COLO829 (cell line): ENCODE measurements at regions not wholly inside any gene's neighbourhood (a gene's known extent, or its start where the extent isn't known, plus 50 kb on each side); places are given as distances from the start of the nearest gene placed in this dataset.
"Not testable (repeated sequence)": the region's sequence is repeated elsewhere in the genome, so short reads cannot be mapped to it uniquely, and the experiment has no call there.

Experiments
- DNase-seq: peaks from one replicate; pipeline ENCODE4 v3.0.0; 2012; ENCODE audit warnings: low spot score

- DNase-seq, result no peak
Measured at GRCh38 chr12:112616469-112617152, 174.9 kb upstream of the RPH3A start.

- DNase-seq, result no peak
Measured at GRCh38 chr12:112617153-112617505, 174.4 kb upstream of the RPH3A start.

GRCh38 chr12:112627851-112628250 lies 163.7 kb upstream of the RPH3A start:
- no peak for DNase-seq

GRCh38 chr12:112631974-112632373 lies 159.6 kb upstream of the RPH3A start:
- not testable (repeated sequence) for DNase-seq

- no peak for DNase-seq
Measured at GRCh38 chr12:112635036-112635435, 156.5 kb upstream of the RPH3A start.

- no peak for DNase-seq
Measured at GRCh38 chr12:112638420-112638819, 153.1 kb upstream of the RPH3A start.

GRCh38 chr12:112645586-112645985 lies 146.0 kb upstream of the RPH3A start:
- DNase-seq, result no peak

- DNase-seq, result no peak
Measured at GRCh38 chr12:112656141-112656540, 135.4 kb upstream of the RPH3A start.

GRCh38 chr12:112664569-112664968 lies 127.0 kb upstream of the RPH3A start:
- peak; percentile 66 for DNase-seq

- DNase-seq, result no peak
Measured at GRCh38 chr12:112665958-112666357, 125.6 kb upstream of the RPH3A start.

- DNase-seq, result no peak
Measured at GRCh38 chr12:112671564-112671963, 120.0 kb upstream of the RPH3A start.

GRCh38 chr12:112674539-112674938 lies 117.0 kb upstream of the RPH3A start:
- no peak for DNase-seq

- DNase-seq, result no peak
Measured at GRCh38 chr12:112676507-112676906, 115.0 kb upstream of the RPH3A start.

GRCh38 chr12:112677050-112677765 lies 114.3 kb upstream of the RPH3A start:
- no peak for DNase-seq

GRCh38 chr12:112680993-112681392 lies 110.6 kb upstream of the RPH3A start:
- no peak for DNase-seq

- DNase-seq, result no peak
Measured at GRCh38 chr12:112682586-112682985, 109.0 kb upstream of the RPH3A start.

GRCh38 chr12:112684742-112685141 lies 106.8 kb upstream of the RPH3A start:
- no peak for DNase-seq

- DNase-seq, result no peak
Measured at GRCh38 chr12:112685321-112685720, 106.2 kb upstream of the RPH3A start.

GRCh38 chr12:112686373-112686772 lies 105.2 kb upstream of the RPH3A start:
- DNase-seq, result no peak

GRCh38 chr12:112694065-112694464 lies 97.5 kb upstream of the RPH3A start:
- no peak for DNase-seq

GRCh38 chr12:112697441-112697840 lies 94.1 kb upstream of the RPH3A start:
- not testable (repeated sequence) for DNase-seq

- DNase-seq, result no peak
Measured at GRCh38 chr12:112705037-112705632, 86.4 kb upstream of the RPH3A start.

GRCh38 chr12:112710414-112710813 lies 81.1 kb upstream of the RPH3A start:
- DNase-seq, result no peak
